Caco-2 (cell line): ENCODE measurements at regions not wholly inside any gene's neighbourhood (a gene's known extent, or its start where the extent isn't known, plus 50 kb on each side); places are given as distances from the start of the nearest gene placed in this dataset.

Source experiments
- BruUV-seq: library from RNA; stranded (reverse); fragments of 400-500 nt; replicated peaks from 2 replicates; lab custom pipeline; 2021; lab: Mats Ljungman, UMichigan
- CTCF ChIA-PET: fragments of 300-600 bp; sonication (Branson Sonifier 250); formaldehyde crosslinking; loops from one replicate; lab custom pipeline; 2022; ENCODE audit warnings: antibody characterized with exemption; lab: Charles Lee
- POLR2A ChIA-PET: fragments of 300-600 bp; sonication (Branson Sonifier 250); formaldehyde crosslinking; loops from one replicate; lab custom pipeline; 2022; ENCODE audit warnings: antibody characterized with exemption; lab: Charles Lee
- DNase-seq, 2 experiments: peaks; one replicate each; pipeline versions ENCODE4 v3.0.0 to v3.0.0-alpha.2; 2020 to 2022
- H3K27me3 ChIP-seq: replicated peaks from 2 replicates; pipeline ENCODE4 v1.6.0; 2011; ENCODE audit warnings: low read length; ENCODE audit not compliant: control insufficient read depth, insufficient read depth
- H3K36me3 ChIP-seq: 2 replicates; pipeline ENCODE4 v1.5.1; 2011; ENCODE audit warnings: low read length; ENCODE audit not compliant: control insufficient read depth, insufficient read depth
- H3K4me1 ChIP-seq: fragments of 250-450 bp; sonication (Bioruptor Pico); 2 replicates; pipeline ENCODE4 v1.5.1; 2020; ENCODE audit warnings: mild to moderate bottlenecking
- H3K4me3 ChIP-seq: 2 replicates; pipeline ENCODE4 v1.5.1; 2011; ENCODE audit warnings: low read depth, mild to moderate bottlenecking, control low read depth, low read length
- H3K9me3 ChIP-seq: fragments of 250-450 bp; sonication (Bioruptor Pico); 2 replicates; pipeline ENCODE4 v1.5.1; 2020; ENCODE audit warnings: mild to moderate bottlenecking, moderate library complexity
- H3K27ac Mint-ChIP-seq: one replicate; pipeline ENCODE4 v1.8.0; 2022; ENCODE audit warnings: mixed read lengths; ENCODE audit not compliant: unreplicated experiment
- H3K27me3 Mint-ChIP-seq: one replicate; pipeline ENCODE4 v1.8.0; 2022; ENCODE audit warnings: mixed read lengths; ENCODE audit not compliant: insufficient read depth, unreplicated experiment
- H3K36me3 Mint-ChIP-seq: one replicate; pipeline ENCODE4 v1.8.0; 2022; ENCODE audit warnings: mild to moderate bottlenecking, mixed read lengths; ENCODE audit not compliant: insufficient read depth, unreplicated experiment
- H3K4me1 Mint-ChIP-seq: one replicate; pipeline ENCODE4 v1.8.0; 2022; ENCODE audit warnings: low read depth, mixed read lengths; ENCODE audit not compliant: unreplicated experiment
- H3K4me3 Mint-ChIP-seq: one replicate; pipeline ENCODE4 v1.8.0; 2022; ENCODE audit warnings: mild to moderate bottlenecking, moderate library complexity, mixed read lengths; ENCODE audit not compliant: unreplicated experiment
- H3K9me3 Mint-ChIP-seq: one replicate; pipeline ENCODE4 v1.8.0; 2022; ENCODE audit warnings: mixed read lengths; ENCODE audit not compliant: unreplicated experiment
- CTCF ChIP-seq, 2 experiments: fragments of 200-600 bp in 1 of 2; IDR thresholded peaks; 1 replicate in 1 of 2; 2 replicates in 1 of 2; pipeline versions ENCODE4 v1.5.1 to v1.8.0; 2011 to 2022; ENCODE audit warnings: antibody characterized with exemption in 1 of 2, control low read depth in 1 of 2, inconsistent platforms in 1 of 2, low read depth in 1 of 2, low read length in 1 of 2, mild to moderate bottlenecking in 1 of 2, moderate library complexity in 1 of 2; ENCODE audit not compliant: insufficient read depth in 1 of 2, severe bottlenecking in 1 of 2, unreplicated experiment in 1 of 2
- intact Hi-C: fragments of 100-400 bp; cut with micrococcal nuclease; formaldehyde crosslinking; loops from one replicate; pipeline ENCODE4 v1.10.0; 2022; ENCODE audit not compliant: unreplicated experiment

- Mint-ChIP-seq H3K9me3 (peaks cover 13% of the 10 kb centered on the region), H3K36me3 (no peaks in the 10 kb centered on the region), H3K27ac (peak overlapping the region; percentile 71), H3K27me3 (peaks cover 3% of the 10 kb centered on the region), H3K4me1 (peaks cover 17% of the 10 kb centered on the region), H3K4me3 (no peak overlapping the region)
- Histone ChIP-seq H3K4me1 (peaks cover 27% of the 10 kb centered on the region), H3K4me3 (no peak overlapping the region), H3K27me3 (no peaks in the 10 kb centered on the region), H3K9me3 (0 out of 2 replicates have a peak, but pooled peaks cover 6% of the 10 kb centered on the region), H3K36me3 (no peaks in the 10 kb centered on the region)
- no peak for TF ChIP-seq CTCF (IDR thresholded peaks at IDR 0.05; ENCODE audit: insufficient read depth in 1 of 2, low read depth in 1 of 2, low read length in 1 of 2, severe bottlenecking in 1 of 2, unreplicated experiment in 1 of 2)
- CTCF ChIA-PET = no interaction called here
- POLR2A ChIA-PET = no interaction called here
- peak; percentile 59 to 72 for DNase-seq
- intact Hi-C loops = no loop called here
- BruUV-seq = no TSS peak
These were observed 909.7 kb upstream of the TENM4 start for GRCh38 chr11:80350541-80350940.

- intact Hi-C loops = no loop called here
- Mint-ChIP-seq H3K27ac (peak overlapping the region; percentile 71), H3K4me3 (no peak overlapping the region), H3K9me3 (peaks cover 13% of the 10 kb centered on the region), H3K27me3 (peaks cover 3% of the 10 kb centered on the region), H3K36me3 (no peaks in the 10 kb centered on the region), H3K4me1 (peaks cover 17% of the 10 kb centered on the region)
- POLR2A ChIA-PET = no interaction called here
- H3K4me1 ChIP-seq = peaks cover 27% of the 10 kb centered on the region
- no TSS peak for BruUV-seq
- H3K4me3 ChIP-seq = no peak overlapping the region
- CTCF ChIA-PET = no interaction called here
- DNase-seq = no peak
- no peak for TF ChIP-seq CTCF (IDR thresholded peaks at IDR 0.05; ENCODE audit: insufficient read depth in 1 of 2, low read depth in 1 of 2, low read length in 1 of 2, severe bottlenecking in 1 of 2, unreplicated experiment in 1 of 2)
- H3K36me3 ChIP-seq = no peaks in the 10 kb centered on the region
- H3K27me3 ChIP-seq = no peaks in the 10 kb centered on the region
- H3K9me3 ChIP-seq = 0 out of 2 replicates have a peak, but pooled peaks cover 6% of the 10 kb centered on the region
These were observed 909.2 kb upstream of the TENM4 start for GRCh38 chr11:80349997-80350396.

- no peak overlapping the region for H3K4me3 ChIP-seq
- Mint-ChIP-seq H3K27me3 (no peaks in the 10 kb centered on the region), H3K4me1 (peaks cover 17% of the 10 kb centered on the region), H3K36me3 (no peaks in the 10 kb centered on the region), H3K4me3 (no peak overlapping the region), H3K27ac (no peak overlapping the region), H3K9me3 (peaks cover 13% of the 10 kb centered on the region)
- no peaks in the 10 kb centered on the region for H3K27me3 ChIP-seq
- peak in 1 of 2 experiments; percentile 3 for DNase-seq
- TF ChIP-seq CTCF (IDR thresholded peaks at IDR 0.05; ENCODE audit: insufficient read depth in 1 of 2, low read depth in 1 of 2, low read length in 1 of 2, severe bottlenecking in 1 of 2, unreplicated experiment in 1 of 2) = peak in 1 of 2 experiments; percentile 0
- intact Hi-C loops = no loop called here
- H3K36me3 ChIP-seq = no peaks in the 10 kb centered on the region
- BruUV-seq = no TSS peak
- CTCF ChIA-PET = interaction anchor here (0.6 kb wide), 1 partner anchor 8 kb away, joined by 3 read pairs; no protein-coding TSS in a partner anchor
- POLR2A ChIA-PET = no interaction called here
- H3K4me1 ChIP-seq = peaks cover 27% of the 10 kb centered on the region
- H3K9me3 ChIP-seq = no peaks in the 10 kb centered on the region
These were observed 905.7 kb upstream of the TENM4 start for GRCh38 chr11:80346353-80347059.
